ENCODE measurements at regions not wholly inside any gene's neighbourhood (a gene's known extent, or its start where the extent isn't known, plus 50 kb on each side); places are given as distances from the start of the nearest gene placed in this dataset.

DNA sequence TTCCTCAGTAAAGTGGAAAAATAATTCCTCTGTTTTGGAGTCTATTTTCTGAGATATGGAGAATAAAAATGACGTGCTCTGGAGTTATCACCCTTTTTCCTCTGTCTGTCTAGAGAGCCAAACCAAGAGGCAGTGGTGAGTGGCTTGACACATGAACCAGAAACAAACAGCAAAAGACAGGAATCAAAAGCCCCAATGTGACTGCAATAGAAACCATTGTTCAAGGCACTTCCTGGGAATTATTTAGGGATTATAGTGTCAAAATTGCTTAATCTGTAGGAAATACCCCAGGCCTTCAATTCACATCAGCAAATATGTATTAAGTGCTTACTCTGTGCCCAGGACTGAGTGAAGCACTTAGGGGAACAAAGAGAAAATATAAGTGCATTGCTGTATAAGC lies 560.4 kb upstream of the JAG1 start:
- no peak for DNase-seq
- Histone ChIP-seq H3K9me2 (no peaks in the 10 kb centered on the region), H4K20me1 (ENCODE audit: insufficient read depth) (no peaks in the 10 kb centered on the region), H3K4me1 (ENCODE audit: control insufficient read depth in 1 of 2, insufficient read depth in 2 of 2, low read depth in 1 of 2, low read length in 1 of 2) (peaks cover 4 to 16% of the 10 kb centered on the region in 2 experiments; a peak in 3 of 4 replicates), H3K9me3 (no peaks in the 10 kb centered on the region), H3K4me2 (no peak overlapping the region), H3F3A (replicated peaks; ENCODE audit: insufficient read depth) (peaks cover 9% of the 10 kb centered on the region), H2AFZ (ENCODE audit: low read depth) (no peak overlapping the region; the same call in 1 of the 2 replicates), H3K27ac (ENCODE audit: low read depth in 2 of 2, low read length in 1 of 2) (peak overlapping the region in 1 of 2 experiments; percentile 76; a peak in 1 of 4 replicates), H3K79me2 (ENCODE audit: insufficient read depth) (no peaks in the 10 kb centered on the region), H3K27me3 (ENCODE audit: insufficient read depth) (no peaks in the 10 kb centered on the region), H3K4me3 (ENCODE audit: low read depth in 2 of 2, low read length in 1 of 2) (no peak overlapping the region), H3K9ac (no peak overlapping the region), H3K36me3 (replicated peaks in 1 of 2; ENCODE audit: control insufficient read depth in 1 of 2, insufficient read depth in 2 of 2, low read length in 1 of 2) (no peaks in the 10 kb centered on the region)
- POLR2A ChIA-PET: no interaction called here
- 88% methylated on average over 1 of the region's 1 CpG for WGBS (ENCODE audit: low lambda C conversion rate)
- TF ChIP-seq CHD2 (IDR thresholded peaks at IDR 0.05; ENCODE audit: low read length, partially characterized antibody) (no peak), FOXJ3 (CRISPR knock-in tag; IDR thresholded peaks at IDR 0.05) (no peak), RAD21 (IDR thresholded peaks at IDR 0.05; ENCODE audit: low read length) (no peak), NRF1 (IDR thresholded peaks at IDR 0.05; ENCODE audit: low read depth, low read length) (no peak), FOXM1 (IDR thresholded peaks at IDR 0.05; ENCODE audit: low read depth) (no peak), TAF1 (IDR thresholded peaks at IDR 0.05; ENCODE audit: borderline replicate concordance, low read depth, low read length) (no peak), JUND (IDR thresholded peaks at IDR 0.05) (no peak), RFX5 (IDR thresholded peaks at IDR 0.05; ENCODE audit: low read length) (no peak), RXRA (IDR thresholded peaks at IDR 0.05; ENCODE audit: borderline replicate concordance, low read depth) (no peak), EP300 (IDR thresholded peaks at IDR 0.05; ENCODE audit: borderline replicate concordance in 1 of 2, low read depth in 1 of 2, low read length in 1 of 2) (no peak), GABPA (IDR thresholded peaks at IDR 0.05; ENCODE audit: low read depth) (no peak)
- TF ChIP-seq, protein P1, sequence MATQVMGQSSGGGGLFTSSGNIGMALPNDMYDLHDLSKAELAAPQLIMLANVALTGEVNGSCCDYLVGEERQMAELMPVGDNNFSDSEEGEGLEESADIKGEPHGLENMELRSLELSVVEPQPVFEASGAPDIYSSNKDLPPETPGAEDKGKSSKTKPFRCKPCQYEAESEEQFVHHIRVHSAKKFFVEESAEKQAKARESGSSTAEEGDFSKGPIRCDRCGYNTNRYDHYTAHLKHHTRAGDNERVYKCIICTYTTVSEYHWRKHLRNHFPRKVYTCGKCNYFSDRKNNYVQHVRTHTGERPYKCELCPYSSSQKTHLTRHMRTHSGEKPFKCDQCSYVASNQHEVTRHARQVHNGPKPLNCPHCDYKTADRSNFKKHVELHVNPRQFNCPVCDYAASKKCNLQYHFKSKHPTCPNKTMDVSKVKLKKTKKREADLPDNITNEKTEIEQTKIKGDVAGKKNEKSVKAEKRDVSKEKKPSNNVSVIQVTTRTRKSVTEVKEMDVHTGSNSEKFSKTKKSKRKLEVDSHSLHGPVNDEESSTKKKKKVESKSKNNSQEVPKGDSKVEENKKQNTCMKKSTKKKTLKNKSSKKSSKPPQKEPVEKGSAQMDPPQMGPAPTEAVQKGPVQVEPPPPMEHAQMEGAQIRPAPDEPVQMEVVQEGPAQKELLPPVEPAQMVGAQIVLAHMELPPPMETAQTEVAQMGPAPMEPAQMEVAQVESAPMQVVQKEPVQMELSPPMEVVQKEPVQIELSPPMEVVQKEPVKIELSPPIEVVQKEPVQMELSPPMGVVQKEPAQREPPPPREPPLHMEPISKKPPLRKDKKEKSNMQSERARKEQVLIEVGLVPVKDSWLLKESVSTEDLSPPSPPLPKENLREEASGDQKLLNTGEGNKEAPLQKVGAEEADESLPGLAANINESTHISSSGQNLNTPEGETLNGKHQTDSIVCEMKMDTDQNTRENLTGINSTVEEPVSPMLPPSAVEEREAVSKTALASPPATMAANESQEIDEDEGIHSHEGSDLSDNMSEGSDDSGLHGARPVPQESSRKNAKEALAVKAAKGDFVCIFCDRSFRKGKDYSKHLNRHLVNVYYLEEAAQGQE (IDR thresholded peaks at IDR 0.05; ENCODE audit: low read depth, low read length): no peak
- TF ChIP-seq, protein P2, sequence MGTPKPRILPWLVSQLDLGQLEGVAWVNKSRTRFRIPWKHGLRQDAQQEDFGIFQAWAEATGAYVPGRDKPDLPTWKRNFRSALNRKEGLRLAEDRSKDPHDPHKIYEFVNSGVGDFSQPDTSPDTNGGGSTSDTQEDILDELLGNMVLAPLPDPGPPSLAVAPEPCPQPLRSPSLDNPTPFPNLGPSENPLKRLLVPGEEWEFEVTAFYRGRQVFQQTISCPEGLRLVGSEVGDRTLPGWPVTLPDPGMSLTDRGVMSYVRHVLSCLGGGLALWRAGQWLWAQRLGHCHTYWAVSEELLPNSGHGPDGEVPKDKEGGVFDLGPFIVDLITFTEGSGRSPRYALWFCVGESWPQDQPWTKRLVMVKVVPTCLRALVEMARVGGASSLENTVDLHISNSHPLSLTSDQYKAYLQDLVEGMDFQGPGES (IDR thresholded peaks at IDR 0.05; ENCODE audit: low read depth, low read length): no peak
- TF ChIP-seq, protein P3, sequence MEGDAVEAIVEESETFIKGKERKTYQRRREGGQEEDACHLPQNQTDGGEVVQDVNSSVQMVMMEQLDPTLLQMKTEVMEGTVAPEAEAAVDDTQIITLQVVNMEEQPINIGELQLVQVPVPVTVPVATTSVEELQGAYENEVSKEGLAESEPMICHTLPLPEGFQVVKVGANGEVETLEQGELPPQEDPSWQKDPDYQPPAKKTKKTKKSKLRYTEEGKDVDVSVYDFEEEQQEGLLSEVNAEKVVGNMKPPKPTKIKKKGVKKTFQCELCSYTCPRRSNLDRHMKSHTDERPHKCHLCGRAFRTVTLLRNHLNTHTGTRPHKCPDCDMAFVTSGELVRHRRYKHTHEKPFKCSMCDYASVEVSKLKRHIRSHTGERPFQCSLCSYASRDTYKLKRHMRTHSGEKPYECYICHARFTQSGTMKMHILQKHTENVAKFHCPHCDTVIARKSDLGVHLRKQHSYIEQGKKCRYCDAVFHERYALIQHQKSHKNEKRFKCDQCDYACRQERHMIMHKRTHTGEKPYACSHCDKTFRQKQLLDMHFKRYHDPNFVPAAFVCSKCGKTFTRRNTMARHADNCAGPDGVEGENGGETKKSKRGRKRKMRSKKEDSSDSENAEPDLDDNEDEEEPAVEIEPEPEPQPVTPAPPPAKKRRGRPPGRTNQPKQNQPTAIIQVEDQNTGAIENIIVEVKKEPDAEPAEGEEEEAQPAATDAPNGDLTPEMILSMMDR (IDR thresholded peaks at IDR 0.05): no peak
- TF ChIP-seq, protein P4, sequence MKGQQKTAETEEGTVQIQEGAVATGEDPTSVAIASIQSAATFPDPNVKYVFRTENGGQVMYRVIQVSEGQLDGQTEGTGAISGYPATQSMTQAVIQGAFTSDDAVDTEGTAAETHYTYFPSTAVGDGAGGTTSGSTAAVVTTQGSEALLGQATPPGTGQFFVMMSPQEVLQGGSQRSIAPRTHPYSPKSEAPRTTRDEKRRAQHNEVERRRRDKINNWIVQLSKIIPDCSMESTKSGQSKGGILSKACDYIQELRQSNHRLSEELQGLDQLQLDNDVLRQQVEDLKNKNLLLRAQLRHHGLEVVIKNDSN (IDR thresholded peaks at IDR 0.05; ENCODE audit: borderline replicate concordance, low read depth): no peak
- CTCF ChIA-PET: interaction anchor here (1.1 kb wide), 1 partner anchor 29 kb away, joined by 3 read pairs; no protein-coding TSS in a partner anchor
